ENCODE measurements at regions not wholly inside any gene's neighbourhood (a gene's known extent, or its start where the extent isn't known, plus 50 kb on each side); places are given as distances from the start of the nearest gene placed in this dataset.

DNA sequence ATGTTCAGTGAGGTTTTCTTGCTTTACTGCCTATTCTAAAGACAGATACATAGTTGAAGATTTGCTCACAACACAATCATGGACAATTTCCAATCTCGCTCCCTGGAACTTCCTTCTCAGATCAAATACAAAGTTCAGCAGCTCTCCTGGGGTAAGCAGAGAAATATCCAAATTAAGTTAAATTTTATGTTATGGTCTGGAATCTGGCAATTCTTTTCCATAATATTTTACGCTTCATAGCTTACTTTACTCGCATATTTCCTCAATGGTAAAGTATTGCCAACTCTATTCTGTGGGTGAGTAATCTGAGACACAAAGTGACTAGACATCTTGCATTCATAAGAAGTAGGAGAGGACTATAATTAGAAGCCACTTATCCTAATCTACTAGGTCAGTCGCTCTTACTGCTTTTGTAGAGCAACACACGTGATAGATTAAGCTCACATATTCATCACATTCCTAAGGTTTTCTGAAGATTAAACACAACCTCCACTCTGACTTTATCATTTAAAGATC is 529.4 kb downstream of the CCDC85A start:
- no peak for DNase-seq

DNA sequence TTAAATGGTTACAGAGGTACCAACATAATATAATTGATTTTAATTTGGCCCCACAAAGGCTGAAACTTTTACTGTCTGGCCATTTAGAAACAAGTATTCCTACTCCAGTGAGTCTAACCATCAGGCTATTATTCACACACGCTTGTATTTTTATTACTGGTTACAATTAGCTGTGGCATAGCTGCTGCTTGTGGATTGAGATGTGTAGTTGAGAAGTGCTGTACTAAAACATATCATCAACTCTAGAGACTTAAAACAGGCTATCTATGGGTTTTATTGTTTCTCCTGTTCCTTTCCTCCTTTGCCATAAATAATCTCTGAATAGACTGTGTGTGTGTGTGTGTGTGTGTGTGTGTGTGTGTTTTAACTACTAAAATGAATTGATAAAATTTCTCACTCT is 530.2 kb downstream of the CCDC85A start:
- DNase-seq: no peak

DNA sequence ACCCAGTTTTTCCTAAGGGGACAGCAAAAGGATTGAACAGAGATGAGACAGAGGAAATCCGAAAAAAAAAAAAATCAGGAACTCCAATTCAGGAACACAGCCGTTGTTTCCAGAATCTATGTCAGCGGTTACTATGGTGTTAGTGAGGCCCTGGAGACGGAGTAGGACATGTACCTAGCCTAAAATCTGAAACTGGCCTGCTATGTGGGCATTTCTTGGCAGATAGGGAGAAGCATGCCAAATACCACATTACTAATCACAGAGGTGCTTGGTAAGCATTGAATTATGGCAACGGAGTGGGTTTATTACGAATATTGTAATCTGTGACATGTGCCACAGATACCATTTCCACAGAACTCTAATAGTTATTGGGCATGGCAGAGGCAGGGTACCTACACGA is 530.6 kb downstream of the CCDC85A start:
- DNase-seq: no peak

DNA sequence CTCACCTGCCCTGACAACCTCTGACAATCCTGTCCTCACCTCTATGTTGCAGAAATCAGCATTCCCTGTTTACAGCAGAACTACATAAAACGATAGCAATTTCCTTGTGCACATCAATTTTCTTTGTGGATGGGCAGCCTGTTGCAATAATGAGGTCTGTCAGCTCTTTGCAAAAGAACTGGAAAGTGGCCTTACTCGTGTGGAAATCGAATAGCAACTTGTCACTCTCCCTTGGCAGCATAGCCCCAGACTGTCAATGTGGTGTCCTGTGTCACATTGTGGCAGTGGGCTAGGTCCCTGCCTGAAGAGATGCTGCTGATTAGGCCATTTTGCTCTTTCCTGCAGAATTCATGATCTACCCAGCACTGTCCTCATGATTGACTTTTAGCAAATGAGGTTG is 531.9 kb downstream of the CCDC85A start:
- DNase-seq: no peak

DNA sequence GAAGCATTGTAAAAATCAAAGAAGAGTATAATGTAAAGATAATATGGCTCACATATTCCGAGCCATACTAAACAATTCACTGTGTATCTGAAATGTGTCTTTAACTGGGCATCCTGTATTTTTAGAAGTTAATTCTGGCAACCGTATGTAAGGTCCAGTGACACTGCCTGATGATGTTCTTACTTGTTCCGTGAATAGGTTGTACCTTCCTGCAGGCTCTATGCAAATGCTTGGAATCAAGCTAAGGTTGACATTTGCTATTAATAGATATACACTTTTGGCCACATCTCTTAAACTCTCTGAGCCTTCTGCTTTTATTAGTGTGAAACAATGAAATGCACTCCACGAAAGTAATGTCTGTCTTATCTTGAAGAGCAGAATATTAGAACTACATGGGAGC is 534.6 kb downstream of the CCDC85A start:
- no peak for DNase-seq

DNA sequence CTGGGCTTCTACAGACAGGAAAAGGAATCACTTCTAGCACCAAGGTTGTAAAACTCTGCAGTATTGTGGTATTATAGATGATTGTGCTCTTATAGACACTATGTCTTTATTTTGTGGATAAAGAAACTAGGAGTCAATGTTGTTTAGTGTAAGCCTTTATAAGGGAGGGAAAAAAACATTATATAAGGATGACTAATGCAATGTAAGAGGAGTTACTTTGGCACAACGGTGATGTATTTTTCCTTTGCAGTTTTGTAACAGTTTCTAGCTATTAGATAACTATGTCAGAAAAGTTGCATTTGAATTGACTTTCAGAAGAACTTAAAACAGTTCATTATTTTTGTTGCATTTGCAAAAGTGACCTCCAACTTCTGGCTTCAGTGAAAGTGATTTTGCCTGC is 545.4 kb downstream of the CCDC85A start:
- DNase-seq: no peak

DNA sequence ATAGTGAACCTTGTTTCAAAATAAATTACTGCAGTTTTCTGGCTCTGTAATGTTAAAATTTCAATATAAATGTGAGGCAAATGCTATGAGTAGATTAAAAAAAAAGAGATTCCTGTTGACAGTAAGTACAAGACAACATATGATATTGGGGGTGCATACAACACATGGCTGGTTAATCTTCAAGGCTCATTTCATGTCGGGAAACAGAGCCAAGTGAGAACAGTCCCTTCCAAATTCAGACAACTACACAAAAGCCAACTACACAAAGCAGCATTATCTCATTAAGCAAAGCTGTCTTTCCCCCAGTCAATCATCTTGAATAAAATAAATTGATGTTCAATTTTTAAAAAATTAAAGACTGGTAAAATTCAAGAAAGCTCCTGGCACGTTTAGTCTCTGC is 549.2 kb downstream of the CCDC85A start:
- DNase-seq: no peak

DNA sequence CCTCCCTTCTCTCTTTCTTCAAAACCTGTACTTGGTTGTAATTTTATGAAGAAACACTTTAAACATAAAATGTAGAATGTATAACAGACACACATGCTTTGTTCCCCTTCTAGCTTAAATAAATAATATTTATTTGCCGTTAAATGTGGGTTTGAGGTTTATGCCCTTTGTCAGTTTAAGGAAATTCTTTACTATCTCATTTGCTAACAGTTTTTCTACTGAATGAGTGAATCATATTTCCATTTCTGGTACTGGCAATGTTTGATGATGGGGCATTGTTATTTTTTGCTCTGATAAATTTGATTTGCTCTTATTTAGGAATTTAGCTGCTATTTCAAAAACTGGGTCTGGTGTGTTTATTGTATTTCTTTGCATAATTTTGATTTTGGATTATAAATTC is 555.6 kb downstream of the CCDC85A start:
- DNase-seq: no peak

DNA sequence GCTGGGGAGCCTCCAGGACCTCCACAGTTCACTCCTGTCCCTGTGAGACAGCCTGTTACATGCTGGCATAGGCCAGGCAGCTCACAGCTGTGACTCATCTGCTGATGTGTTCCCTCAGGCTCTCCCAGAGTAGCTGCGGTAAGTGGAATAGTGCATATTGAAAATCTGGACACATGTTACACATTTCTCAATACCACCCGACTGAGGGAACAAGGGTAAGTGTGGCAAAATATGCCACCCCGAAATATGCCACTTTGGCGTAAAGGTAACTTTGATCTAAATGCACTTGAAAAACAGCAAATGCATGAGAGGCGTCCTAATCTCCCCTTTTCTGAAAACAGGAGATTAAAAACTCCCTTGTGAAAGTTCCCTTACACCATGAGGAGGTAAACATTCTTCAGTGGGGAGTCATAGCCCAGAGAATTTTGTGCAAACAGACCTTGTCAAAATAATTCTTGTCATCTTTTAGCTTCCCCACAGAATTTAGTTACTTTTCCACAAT is 557.9 kb downstream of the CCDC85A start:
- no peak for DNase-seq

DNA sequence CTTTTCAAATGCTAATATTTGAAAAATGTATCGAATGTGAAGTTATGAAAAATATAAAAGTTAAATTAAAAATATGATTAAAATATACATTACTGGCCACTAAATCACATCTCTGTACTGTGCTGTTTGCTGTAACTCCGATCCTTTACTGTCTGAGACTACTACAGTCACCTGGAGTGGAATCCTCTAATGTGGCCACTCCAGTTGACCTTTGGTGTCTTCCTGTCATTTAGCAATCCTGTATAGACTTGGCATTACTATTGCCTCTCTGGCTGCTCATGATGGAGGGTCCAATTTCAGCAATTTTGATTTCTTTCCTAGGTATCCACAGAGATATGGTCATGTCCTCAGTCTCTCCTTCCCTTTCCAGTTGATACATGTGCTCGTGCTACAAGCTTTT is 560.0 kb downstream of the CCDC85A start:
- no peak for DNase-seq

DNA sequence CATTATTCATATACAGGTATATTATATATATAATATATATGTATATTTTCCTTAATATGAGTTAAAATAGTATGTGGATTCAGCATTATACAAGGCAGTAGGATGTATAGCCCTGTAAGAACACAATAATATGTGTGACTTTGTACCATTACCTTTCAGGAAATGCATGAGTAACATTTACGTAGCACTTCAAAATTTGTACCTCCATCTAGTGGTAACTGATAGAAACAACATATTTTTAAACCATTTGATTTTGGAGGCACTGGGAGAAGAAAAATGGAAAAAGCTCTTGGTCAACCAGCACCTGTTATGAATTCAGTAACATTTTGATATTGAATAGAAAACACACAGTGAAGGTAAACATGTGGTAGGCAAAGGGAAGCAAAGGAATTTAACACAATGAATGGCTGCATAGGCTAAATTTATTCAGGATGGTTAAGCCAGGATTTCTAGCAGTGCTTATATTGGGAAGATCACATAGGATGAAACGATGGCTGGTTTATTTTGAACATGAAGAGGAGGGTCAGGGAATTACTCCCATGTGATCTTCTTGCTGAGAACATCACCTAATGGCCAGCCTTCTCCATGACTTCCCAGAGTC is 565.5 kb downstream of the CCDC85A start:
- no peak for DNase-seq

DNA sequence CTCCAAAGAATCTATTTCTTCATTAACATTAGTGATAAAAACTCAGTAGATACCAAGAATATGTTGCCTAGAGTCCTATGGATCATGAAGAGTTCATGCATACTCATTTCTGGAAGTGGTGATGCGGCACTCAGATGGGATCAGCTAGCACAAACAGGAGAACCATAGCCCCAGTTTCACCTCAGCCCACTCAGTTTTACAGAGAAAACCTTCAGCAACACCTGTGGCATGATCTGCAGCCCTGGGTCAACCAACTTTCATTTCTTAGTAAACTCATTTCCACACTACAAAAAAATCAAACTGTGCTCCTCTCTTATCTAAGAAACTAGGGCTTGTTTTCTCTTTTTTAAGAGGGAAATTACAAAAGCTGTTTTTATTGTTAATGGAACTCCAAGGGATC is 569.4 kb downstream of the CCDC85A start:
- DNase-seq: no peak

DNA sequence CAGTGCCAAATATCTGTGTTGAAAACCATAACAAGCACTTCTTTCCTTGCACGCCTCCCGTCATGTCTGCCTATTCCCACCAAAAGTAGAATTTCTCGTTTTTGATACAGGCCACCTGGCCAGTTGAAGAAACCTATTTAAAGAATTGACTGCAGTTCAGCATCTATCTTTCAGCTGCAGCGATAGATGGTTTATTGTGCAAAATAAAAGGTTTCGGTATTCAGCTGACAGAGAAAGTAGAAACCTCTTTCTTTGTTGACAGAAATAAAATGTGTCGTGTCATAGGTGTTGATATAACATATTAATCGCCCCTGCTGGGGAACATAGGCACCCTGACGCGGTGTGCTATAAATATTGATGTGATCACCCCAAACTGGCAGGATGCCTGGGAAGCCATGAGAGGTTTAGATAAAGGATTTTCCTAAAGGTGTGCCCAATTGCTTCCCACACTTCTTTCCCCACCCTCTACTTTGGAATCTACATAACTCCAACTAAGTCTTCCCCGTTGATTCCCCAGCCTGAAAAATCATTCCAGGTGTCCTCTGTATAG is 570.4 kb downstream of the CCDC85A start:
- no peak for DNase-seq

DNA sequence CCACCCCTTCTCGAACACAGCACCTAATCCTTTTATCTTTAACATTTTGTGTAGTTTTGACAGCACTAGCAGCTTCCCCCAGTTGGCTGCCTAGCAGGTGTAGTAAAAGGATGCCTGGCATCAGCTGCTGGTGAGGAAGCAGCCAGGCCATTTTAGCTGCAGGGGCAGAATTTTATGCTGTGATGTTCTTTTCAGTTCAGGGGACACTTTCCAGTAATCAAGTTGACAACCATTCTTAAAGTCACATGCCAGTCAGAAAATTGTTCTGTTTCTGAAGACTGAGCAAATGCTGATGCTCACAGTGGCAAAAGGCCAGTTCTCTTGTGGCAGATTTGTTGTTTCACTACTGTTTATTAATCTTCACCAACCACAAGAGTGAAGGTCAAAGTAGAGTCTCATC is 570.8 kb downstream of the CCDC85A start:
- DNase-seq: no peak

DNA sequence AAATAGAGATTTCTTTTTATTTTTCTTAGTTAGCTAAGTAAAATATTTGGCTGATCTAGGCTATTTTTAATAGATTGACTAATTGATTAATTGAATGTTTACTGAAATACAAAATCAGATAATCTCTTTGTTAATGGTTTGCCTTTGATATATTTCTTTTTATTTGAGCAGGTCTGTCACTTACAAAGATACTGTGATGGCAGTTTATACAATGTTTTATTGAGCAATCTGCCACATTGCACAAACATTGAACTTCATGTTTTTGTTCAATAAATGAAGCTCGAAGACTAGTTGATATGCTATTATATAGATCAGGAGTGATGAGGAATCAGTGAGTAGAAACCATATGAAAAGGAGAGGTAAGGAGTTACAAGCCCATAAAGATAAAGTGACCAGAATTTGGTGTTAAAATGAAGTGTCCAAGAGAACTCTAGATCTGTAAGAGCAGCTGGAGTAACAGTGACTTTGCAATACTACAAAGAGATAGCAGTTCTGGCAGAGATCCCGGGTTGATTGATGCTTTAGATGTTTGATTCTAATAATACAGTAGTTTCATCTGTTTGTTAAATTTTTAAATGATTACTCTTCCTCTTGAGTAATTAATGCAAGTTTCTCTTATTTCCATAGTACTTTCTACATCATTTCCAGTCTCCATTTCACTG is 574.2 kb downstream of the CCDC85A start:
- DNase-seq: no peak

DNA sequence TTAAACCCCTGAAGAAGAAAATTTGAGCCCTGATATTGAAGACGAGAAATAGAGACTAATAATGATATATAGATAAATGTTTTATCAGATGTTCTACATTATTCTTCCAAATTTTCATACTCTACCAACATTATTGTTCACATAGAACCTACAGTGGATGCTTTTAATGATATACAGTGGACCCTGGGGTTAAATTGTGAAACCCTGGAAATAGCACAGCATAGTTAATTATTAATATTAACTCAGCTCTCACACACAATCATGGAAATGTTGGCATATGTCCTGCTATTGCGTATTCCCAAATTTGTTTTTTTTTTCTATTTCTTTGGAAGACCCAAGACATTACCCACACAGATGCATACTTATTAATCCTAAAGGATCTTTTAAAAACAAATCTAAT is 579.9 kb downstream of the CCDC85A start:
- no peak for DNase-seq

DNA sequence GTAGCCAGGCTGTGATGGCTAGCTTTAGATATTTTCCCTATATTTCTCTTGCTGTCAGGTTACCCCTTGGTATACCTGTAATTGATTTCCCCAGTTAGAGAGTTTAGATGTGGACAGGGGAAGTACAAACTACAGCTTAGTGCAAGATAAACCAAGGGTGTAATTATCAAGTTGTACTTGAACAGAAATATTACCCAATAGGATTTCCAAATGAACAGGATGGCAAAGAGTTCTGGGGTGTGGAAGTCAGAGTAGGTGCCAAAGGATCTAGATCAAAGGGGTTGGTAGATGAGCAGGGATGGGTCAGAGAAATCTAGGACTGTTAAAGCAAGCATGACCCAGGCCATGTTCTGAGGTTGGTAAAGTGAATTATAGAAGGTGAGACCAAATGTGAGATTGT is 585.2 kb downstream of the CCDC85A start:
- DNase-seq: no peak

DNA sequence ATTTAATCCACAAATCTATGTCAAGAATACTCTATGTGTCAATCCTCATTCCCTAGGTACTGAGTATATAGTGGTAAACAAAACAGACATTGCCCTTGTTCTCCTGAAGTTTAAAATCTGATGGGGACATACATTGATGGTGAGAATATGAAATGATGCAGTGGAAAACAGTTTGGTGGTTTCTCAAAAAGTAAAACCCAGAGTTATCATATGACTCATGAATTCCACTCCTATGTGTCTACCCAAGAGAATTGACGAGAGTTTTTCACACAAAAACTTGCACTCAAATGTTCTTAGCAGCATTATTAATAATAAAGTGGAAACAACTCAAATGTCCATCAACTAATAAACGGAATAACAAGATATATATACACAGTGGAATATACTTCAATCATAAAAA is 586.7 kb downstream of the CCDC85A start:
- no peak for DNase-seq

DNA sequence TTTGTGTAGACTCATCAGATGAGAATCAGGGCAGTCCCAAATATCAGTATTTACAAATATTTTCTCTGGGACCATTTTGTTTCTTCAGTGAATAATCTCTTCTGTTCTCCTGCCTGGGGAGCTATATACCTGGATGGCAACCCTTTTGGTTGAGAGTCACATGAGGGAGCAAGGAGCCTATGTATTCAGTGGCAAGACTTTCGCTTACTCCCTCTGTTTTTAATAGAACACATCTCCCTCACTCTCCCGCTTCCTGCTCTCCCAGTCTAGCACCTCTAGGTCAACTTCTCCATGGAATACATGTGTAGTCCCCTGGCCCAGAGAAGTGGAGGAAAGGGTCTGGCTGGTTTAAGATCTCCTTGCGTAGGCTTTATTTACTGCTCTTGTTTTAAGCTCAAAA is 600.3 kb downstream of the CCDC85A start:
- DNase-seq: no peak

DNA sequence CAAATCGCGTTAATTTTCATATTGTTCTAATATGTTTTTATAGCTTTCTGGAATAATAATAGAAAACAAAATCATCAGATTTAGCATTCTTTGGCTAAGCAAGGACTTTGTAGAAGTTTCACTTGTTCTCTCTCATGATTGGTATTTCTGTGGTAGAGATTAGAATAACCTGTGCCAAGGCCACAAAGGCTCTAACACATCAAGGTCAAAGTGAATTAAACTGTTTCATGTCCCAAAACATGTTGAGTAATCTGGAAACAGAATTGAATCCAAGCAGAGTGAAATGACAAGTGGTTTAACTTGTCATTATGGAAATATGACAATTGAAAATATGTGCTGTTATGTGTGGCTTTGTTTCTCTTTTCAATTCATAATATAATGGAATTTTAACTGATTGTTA is 617.4 kb downstream of the CCDC85A start:
- no peak for DNase-seq

DNA sequence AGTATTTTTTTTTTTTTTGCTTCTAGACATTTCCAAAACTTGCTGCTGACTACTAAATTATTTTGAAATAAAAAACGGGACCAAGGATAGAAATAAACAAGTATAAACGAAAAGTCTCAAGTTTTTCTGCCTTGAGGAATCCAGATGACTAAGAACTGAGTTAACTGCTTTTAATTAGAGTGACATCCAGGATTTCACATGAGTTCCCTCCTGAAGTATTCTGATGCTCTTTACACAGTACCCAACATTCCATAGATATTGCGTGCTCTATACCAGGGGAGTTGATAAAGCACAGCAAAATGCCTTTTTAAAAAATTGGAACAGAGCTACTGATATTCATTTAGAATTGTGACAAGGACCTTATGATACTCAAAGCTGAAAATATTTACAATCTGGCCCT is 618.0 kb downstream of the CCDC85A start:
- DNase-seq: no peak

DNA sequence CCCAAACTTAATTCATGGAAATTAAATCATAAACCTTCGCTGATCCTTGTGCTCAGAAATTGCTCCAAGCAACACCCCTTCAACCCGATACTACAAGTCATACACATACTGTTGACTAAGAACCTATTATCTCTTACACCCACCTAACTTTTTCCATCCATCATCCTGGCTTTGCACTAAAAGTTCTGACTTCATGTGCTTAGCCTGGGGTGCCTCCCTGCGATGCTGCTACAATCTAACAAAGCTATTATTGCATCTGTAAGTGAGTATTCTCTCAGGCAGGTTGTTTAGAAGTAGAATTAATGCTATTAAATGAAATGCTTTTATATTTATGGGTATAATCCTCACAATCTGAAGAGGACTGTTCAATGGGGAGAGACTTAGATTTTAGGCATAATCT is 619.8 kb downstream of the CCDC85A start:
- DNase-seq: no peak

DNA sequence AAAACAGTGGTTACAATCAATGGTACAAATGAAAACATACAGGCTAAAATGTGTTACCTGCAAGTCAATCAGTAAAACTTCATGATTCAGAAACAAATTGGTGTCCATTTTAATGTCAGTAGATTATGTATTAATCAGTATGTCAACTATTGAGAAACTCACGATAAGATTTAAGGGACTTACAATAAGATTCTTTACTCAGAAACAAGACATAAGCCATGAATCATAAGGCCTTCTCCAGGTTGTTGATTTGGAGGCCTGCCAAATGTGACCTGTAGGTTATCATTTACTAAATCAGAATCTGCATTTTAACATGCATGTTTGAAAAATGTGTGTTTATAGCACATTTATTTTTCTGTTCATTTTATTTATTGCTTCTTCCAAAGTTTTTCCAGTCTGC is 623.1 kb downstream of the CCDC85A start:
- no peak for DNase-seq

DNA sequence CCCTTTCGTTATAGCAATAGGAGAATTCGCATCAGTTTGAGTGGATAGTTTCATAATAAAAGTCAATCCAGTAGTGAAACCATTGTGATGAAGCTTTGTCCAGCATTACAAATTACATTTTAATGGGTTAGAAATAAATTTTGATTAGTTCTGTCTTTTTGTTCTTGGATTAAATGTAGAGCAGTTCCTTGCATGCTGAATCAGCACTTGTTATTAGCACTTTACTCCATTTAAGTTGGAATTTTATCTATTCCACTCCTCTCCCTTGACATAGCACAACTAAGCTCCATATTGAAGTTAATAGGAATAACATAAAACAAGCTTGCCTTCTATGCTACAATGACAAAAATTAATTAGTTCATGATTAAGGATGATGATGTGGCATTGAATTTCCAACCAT is 624.1 kb downstream of the CCDC85A start:
- DNase-seq: no peak

DNA sequence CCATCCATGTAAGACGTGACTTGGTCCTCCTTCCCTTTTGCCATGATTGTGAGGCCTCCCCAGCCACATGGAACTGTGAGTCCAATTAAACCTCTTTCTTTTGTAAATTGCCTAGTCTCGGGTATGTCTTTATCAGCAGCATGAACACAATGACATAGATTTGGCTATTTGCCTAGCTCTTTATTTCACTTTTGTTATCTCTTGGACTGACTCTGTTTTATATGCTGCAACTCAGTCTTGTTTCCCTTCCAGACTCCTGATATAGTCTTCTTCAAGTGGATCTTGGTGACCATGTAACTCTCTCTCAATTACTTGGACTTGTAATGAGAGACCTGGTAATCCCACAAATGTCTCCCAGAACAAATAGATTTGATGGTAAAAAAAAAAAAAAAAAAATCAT is 627.6 kb downstream of the CCDC85A start:
- DNase-seq: no peak
